ENCODE measurements at regions not wholly inside any gene's neighbourhood (a gene's known extent, or its start where the extent isn't known, plus 50 kb on each side); places are given as distances from the start of the nearest gene placed in this dataset.

DNA sequence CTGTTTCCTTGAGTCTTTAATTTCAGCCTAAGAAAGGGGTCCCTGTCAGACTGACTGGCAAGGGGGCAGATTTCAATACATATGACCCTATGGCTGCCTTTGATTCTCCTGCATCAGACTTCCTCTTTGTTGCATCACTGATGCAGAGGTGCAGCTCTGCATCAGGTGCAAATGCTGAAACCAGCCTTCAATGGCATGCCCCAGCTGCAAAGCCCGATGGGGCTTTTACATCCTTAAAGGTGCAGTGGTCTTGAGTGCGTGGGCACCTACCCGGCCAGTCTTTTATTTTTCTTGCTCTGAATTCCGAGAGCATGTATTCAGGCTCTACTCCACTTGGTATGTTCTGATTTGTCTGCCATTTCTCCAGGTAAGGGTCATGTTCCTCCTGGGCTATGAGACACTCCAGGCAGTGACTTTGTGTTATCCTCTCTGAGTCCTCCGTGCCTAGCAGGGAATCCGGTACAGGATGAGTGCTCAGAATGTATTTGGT lies 169.5 kb downstream of the MYCN start:
- TF ChIP-seq, protein P1, sequence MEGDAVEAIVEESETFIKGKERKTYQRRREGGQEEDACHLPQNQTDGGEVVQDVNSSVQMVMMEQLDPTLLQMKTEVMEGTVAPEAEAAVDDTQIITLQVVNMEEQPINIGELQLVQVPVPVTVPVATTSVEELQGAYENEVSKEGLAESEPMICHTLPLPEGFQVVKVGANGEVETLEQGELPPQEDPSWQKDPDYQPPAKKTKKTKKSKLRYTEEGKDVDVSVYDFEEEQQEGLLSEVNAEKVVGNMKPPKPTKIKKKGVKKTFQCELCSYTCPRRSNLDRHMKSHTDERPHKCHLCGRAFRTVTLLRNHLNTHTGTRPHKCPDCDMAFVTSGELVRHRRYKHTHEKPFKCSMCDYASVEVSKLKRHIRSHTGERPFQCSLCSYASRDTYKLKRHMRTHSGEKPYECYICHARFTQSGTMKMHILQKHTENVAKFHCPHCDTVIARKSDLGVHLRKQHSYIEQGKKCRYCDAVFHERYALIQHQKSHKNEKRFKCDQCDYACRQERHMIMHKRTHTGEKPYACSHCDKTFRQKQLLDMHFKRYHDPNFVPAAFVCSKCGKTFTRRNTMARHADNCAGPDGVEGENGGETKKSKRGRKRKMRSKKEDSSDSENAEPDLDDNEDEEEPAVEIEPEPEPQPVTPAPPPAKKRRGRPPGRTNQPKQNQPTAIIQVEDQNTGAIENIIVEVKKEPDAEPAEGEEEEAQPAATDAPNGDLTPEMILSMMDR (IDR thresholded peaks at IDR 0.05), result no peak
- TF ChIP-seq POLR2A (IDR thresholded peaks at IDR 0.05) (no peak), POLR2AphosphoS5 (IDR thresholded peaks at IDR 0.05) (no peak)

All from gastroesophageal sphincter (tissue), 3 donors.